HG03064 (cell line): ENCODE measurements at regions not wholly inside any gene's neighbourhood (a gene's known extent, or its start where the extent isn't known, plus 50 kb on each side); places are given as distances from the start of the nearest gene placed in this dataset.

Source experiments
- ATAC-seq: cut with Tn5 transposase; IDR thresholded peaks from one replicate; pipeline ENCODE4 v1.9.1; 2021; ENCODE audit warnings: low read depth; ENCODE audit not compliant: unreplicated experiment

- no peak for ATAC-seq
These were observed 116.1 kb upstream of the ZNF366 start for GRCh38 chr5:72623323-72623722.

- no peak for ATAC-seq
These were observed 115.1 kb upstream of the ZNF366 start for GRCh38 chr5:72622170-72622760.

GRCh38 chr5:72621576-72621975 lies 114.4 kb upstream of the ZNF366 start:
- no peak for ATAC-seq

GRCh38 chr5:72619677-72620076 lies 112.5 kb upstream of the ZNF366 start:
- no peak for ATAC-seq

GRCh38 chr5:72619251-72619650 lies 112.0 kb upstream of the ZNF366 start:
- ATAC-seq, result no peak

- no peak for ATAC-seq
These were observed 111.5 kb upstream of the ZNF366 start for GRCh38 chr5:72618708-72619107.

- ATAC-seq, result no peak
These were observed 107.9 kb upstream of the ZNF366 start for GRCh38 chr5:72615061-72615460.

- no peak for ATAC-seq
These were observed 106.3 kb upstream of the ZNF366 start for GRCh38 chr5:72613515-72613914.

GRCh38 chr5:72612810-72613209 lies 105.6 kb upstream of the ZNF366 start:
- no peak for ATAC-seq

- peak; percentile 73 for ATAC-seq
These were observed 104.0 kb upstream of the ZNF366 start for GRCh38 chr5:72611118-72611730.

GRCh38 chr5:72608926-72609325 lies 101.7 kb upstream of the ZNF366 start:
- no peak for ATAC-seq

GRCh38 chr5:72608297-72608696 lies 101.1 kb upstream of the ZNF366 start:
- no peak for ATAC-seq

GRCh38 chr5:72607381-72607780 lies 100.2 kb upstream of the ZNF366 start:
- no peak for ATAC-seq

- no peak for ATAC-seq
These were observed 99.3 kb upstream of the ZNF366 start for GRCh38 chr5:72606525-72606924.

- ATAC-seq, result no peak
These were observed 98.4 kb upstream of the ZNF366 start for GRCh38 chr5:72605632-72606031.

- ATAC-seq, result no peak
These were observed 97.6 kb upstream of the ZNF366 start for GRCh38 chr5:72604798-72605154.

GRCh38 chr5:72604111-72604797 lies 97.0 kb upstream of the ZNF366 start:
- no peak for ATAC-seq

GRCh38 chr5:72602696-72603685 lies 95.8 kb upstream of the ZNF366 start:
- no peak for ATAC-seq

GRCh38 chr5:72601861-72602260 lies 94.7 kb upstream of the ZNF366 start:
- ATAC-seq, result no peak

- no peak for ATAC-seq
These were observed 93.3 kb upstream of the ZNF366 start for GRCh38 chr5:72600391-72600981.
